GM18868 (cell line): ENCODE measurements at regions not wholly inside any gene's neighbourhood (a gene's known extent, or its start where the extent isn't known, plus 50 kb on each side); places are given as distances from the start of the nearest gene placed in this dataset.

ENCODE experiments used
- ATAC-seq: cut with Tn5 transposase; IDR thresholded peaks from one replicate; pipeline ENCODE4 v1.9.1; 2021; ENCODE audit warnings: mild to moderate bottlenecking, moderate library complexity; ENCODE audit not compliant: unreplicated experiment

- ATAC-seq: no peak
Measured at GRCh38 chr5:61735531-61735930, 403.5 kb downstream of the ZSWIM6 start.

GRCh38 chr5:61735995-61736394 lies 403.9 kb downstream of the ZSWIM6 start:
- ATAC-seq: no peak

GRCh38 chr5:61737301-61737963 lies 405.4 kb downstream of the ZSWIM6 start:
- ATAC-seq: no peak

GRCh38 chr5:61737964-61738340 lies 405.9 kb downstream of the ZSWIM6 start:
- ATAC-seq: no peak

GRCh38 chr5:61738446-61738845 lies 406.4 kb downstream of the ZSWIM6 start:
- ATAC-seq: no peak

- no peak for ATAC-seq
Measured at GRCh38 chr5:61744690-61745619, 412.9 kb downstream of the ZSWIM6 start.

GRCh38 chr5:61746831-61747575 lies 414.9 kb downstream of the ZSWIM6 start:
- no peak for ATAC-seq

GRCh38 chr5:61748121-61748520 lies 416.1 kb downstream of the ZSWIM6 start:
- no peak for ATAC-seq

GRCh38 chr5:61748651-61749050 lies 416.6 kb downstream of the ZSWIM6 start:
- ATAC-seq: no peak

- no peak for ATAC-seq
Measured at GRCh38 chr5:61752588-61752987, 420.5 kb downstream of the ZSWIM6 start.

- ATAC-seq: no peak
Measured at GRCh38 chr5:61754792-61755191, 422.7 kb downstream of the ZSWIM6 start.

GRCh38 chr5:61755726-61756222 lies 423.7 kb downstream of the ZSWIM6 start:
- no peak for ATAC-seq

GRCh38 chr5:61758711-61759110 lies 426.7 kb downstream of the ZSWIM6 start:
- no peak for ATAC-seq

- no peak for ATAC-seq
Measured at GRCh38 chr5:61765471-61765870, 433.4 kb downstream of the ZSWIM6 start.

GRCh38 chr5:61766141-61766540 lies 434.1 kb downstream of the ZSWIM6 start:
- no peak for ATAC-seq

GRCh38 chr5:61767231-61768080 lies 435.4 kb downstream of the ZSWIM6 start:
- ATAC-seq: no peak

- peak; percentile 99 for ATAC-seq
Measured at GRCh38 chr5:61768692-61769281, 436.7 kb downstream of the ZSWIM6 start.

- no peak for ATAC-seq
Measured at GRCh38 chr5:61771062-61771461, 439.0 kb downstream of the ZSWIM6 start.

GRCh38 chr5:61771808-61772207 lies 439.8 kb downstream of the ZSWIM6 start:
- ATAC-seq: no peak

GRCh38 chr5:61775901-61776300 lies 443.8 kb downstream of the ZSWIM6 start:
- ATAC-seq: no peak
